SK-N-MC (cell line): ENCODE measurements at regions not wholly inside any gene's neighbourhood (a gene's known extent, or its start where the extent isn't known, plus 50 kb on each side); places are given as distances from the start of the nearest gene placed in this dataset.
"Not testable (repeated sequence)": the region's sequence is repeated elsewhere in the genome, so short reads cannot be mapped to it uniquely, and the experiment has no call there.

Source experiments
- DNase-seq: peaks from one replicate; pipeline ENCODE4 v3.0.0-alpha.2; 2011; ENCODE audit warnings: low read depth, low spot score
- H3K27ac ChIP-seq: fragments of 200-600 bp; sonication (generic); 2 replicates; pipeline ENCODE4 v1.5.1; 2016; ENCODE audit warnings: mixed run types
- H3K36me3 ChIP-seq: fragments of 200-600 bp; sonication (generic); 2 replicates; pipeline ENCODE4 v1.6.1; 2017; ENCODE audit warnings: antibody characterized with exemption, low read length, mixed read lengths; ENCODE audit not compliant: insufficient read depth
- H3K4me3 ChIP-seq: fragments of 200-600 bp; sonication (generic); 2 replicates; pipeline ENCODE4 v1.5.1; 2016
- H3K9ac ChIP-seq: fragments of 200-600 bp; sonication (generic); 2 replicates; pipeline ENCODE4 v1.8.0; 2017; ENCODE audit warnings: mixed run types, mixed read lengths; ENCODE audit not compliant: insufficient read length
- H3K9me3 ChIP-seq: fragments of 200-600 bp; sonication (generic); 2 replicates; pipeline ENCODE4 v1.6.1; 2017; ENCODE audit warnings: low read depth, mild to moderate bottlenecking, antibody characterized with exemption, low read length, moderate library complexity, mixed read lengths
- EZH2 ChIP-seq: fragments of 200-600 bp; sonication (generic); IDR thresholded peaks from one replicate; pipeline ENCODE4 v1.6.1; 2017; ENCODE audit warnings: antibody characterized with exemption
- FOXP2 ChIP-seq: optimal IDR thresholded peaks from 2 replicates; pipeline ENCODE3; 2011; ENCODE audit warnings: mild to moderate bottlenecking, moderate library complexity; ENCODE audit not compliant: insufficient read depth; ENCODE audit errors: extremely low read length, control extremely low read depth
- POLR2AphosphoS5 ChIP-seq: IDR thresholded peaks from 2 replicates; pipeline ENCODE4 v1.6.1; 2012; ENCODE audit warnings: mild to moderate bottlenecking, low read depth, low read length, borderline replicate concordance

DNA sequence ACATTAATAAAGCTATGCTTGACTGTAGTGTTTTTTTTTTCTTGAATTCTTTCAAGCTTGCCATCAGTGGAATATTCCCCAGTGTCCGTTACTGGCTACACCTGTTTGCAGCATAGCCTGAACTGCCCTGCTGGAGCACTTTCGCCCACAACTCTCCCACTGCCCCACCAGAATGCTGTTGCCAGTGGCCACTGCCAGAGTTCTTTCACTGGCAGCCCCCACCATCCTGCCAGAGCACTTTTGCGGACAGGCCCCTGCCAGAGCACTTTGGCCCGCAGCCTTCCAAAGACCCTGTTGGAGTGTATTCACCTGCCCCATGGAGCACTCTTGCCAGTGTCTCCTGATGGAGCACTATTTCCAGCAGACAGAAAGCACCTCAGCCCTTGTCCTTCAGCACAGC lies 452.3 kb upstream of the GRID2 start:
- H3K9me3 ChIP-seq: no peaks in the 10 kb centered on the region
- H3K4me3 ChIP-seq: no peak overlapping the region
- no peak overlapping the region for H3K9ac ChIP-seq
- H3K36me3 ChIP-seq: no peaks in the 10 kb centered on the region
- TF ChIP-seq FOXP2: no peak
- TF ChIP-seq EZH2: no peak
- no peak for TF ChIP-seq POLR2AphosphoS5
- no peak overlapping the region for H3K27ac ChIP-seq
- no peak for DNase-seq

DNA sequence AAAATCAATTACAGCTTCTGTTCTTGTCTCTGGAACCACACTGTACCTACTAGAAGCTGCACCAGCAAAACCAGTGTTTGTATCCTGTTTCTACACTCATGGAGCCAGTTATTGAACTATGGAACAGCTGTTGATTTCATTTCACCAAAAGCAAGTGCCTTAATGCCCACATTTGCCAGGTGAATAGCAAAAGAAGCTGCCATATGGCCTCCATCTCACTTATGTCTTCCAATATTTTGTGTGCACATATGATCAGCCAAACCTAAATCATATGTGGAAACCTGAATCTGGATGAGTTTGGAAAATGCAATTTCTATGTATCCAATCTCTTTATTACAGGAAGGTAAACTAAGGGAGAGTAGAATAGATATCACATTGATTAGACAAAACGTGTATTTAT lies 415.8 kb upstream of the GRID2 start:
- DNase-seq: no peak
- Histone ChIP-seq H3K9me3 (no peaks in the 10 kb centered on the region), H3K27ac (no peak overlapping the region), H3K4me3 (no peak overlapping the region), H3K9ac (no peak overlapping the region), H3K36me3 (no peaks in the 10 kb centered on the region)
- TF ChIP-seq EZH2 (no peak), FOXP2 (no peak)

DNA sequence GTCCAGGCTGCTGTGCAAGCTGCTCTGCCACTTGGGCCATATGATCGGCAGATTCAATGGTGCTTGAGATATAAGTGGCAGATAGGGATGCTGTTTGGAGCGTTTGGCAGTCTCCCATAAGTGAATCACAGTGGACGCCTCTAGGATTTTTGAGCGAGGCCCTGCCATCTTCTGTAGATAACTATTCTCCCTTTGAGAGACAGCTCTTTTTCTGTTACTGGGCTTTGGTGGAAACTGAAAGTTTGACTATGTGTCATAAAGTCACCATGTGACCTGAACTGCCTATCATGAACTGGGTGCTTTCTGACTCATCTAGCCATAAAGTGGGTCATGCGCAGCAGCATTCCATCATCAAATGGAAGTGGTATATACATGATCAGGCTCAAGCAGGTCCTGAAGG lies 412.5 kb upstream of the GRID2 start:
- H3K27ac ChIP-seq, DNase-seq, H3K9me3 ChIP-seq, H3K36me3 ChIP-seq, H3K9ac ChIP-seq, H3K4me3 ChIP-seq: not testable (repeated sequence)

DNA sequence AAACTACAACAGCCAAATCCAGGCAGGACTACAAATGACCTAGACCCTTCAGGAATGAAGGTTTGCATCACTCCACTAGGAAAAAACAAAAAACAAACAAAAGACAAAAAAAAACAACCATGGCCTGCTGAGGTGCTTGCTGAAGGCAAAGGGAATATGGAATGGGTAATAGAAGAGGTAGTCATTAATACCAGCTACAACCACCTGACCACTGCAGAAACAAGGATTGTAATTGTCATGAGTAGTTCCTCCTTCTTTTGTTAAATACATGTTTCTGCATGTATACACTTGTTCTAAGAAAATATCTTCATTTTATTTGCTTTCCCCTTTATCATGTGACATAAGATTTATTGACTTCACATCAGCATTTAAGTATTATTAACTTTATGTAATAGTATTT lies 409.8 kb upstream of the GRID2 start:
- H3K27ac ChIP-seq: no peak overlapping the region
- H3K9me3 ChIP-seq: no peaks in the 10 kb centered on the region
- no peak for DNase-seq
- no peak for TF ChIP-seq FOXP2
- TF ChIP-seq POLR2AphosphoS5: no peak
- no peak for TF ChIP-seq EZH2
- no peak overlapping the region for H3K9ac ChIP-seq
- H3K4me3 ChIP-seq: no peak overlapping the region
- no peaks in the 10 kb centered on the region for H3K36me3 ChIP-seq

DNA sequence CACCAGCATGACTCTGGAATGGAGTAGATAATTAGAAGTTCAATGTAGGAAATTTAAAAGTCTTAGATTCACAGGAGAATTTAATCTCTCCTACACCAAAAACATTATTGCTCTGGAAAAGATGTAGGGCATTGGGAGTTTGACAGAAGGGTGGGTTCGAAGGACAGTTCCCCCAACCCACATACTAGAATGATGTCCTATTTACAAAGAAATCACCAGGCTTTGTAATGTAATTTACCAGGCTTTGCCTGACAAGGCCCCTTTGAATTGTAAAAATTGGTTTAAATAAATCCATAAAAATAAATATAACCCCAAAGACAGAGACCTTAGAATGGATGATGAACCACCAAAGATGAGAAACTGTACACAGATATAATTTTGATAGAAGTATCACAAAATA lies 399.2 kb upstream of the GRID2 start:
- TF ChIP-seq POLR2AphosphoS5: no peak
- no peak for TF ChIP-seq EZH2
- no peak for TF ChIP-seq FOXP2

DNA sequence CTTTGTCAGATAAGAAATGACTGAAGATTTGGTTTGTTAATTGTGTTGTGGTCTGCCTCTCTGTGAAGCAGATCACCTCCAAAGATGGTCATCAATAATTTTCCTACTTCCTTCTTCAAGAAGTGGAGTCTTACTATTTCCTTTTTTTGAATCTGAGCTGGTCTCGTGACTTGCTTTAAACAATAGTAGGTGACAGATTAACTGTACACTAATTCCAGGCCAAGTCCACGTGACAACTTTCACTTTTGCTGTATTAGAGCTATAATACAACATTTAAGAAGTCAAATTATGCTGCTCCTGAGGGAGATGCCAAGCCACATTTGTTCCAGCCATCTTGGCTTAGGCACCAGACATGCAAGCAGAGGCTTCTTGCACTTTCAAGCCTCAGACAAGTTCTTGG lies 393.8 kb upstream of the GRID2 start:
- H3K9ac ChIP-seq: no peak overlapping the region
- no peak overlapping the region for H3K4me3 ChIP-seq
- no peak for DNase-seq
- H3K27ac ChIP-seq: no peak overlapping the region
- H3K9me3 ChIP-seq: no peaks in the 10 kb centered on the region
- no peaks in the 10 kb centered on the region for H3K36me3 ChIP-seq
- no peak for TF ChIP-seq EZH2
- TF ChIP-seq FOXP2: no peak
- no peak for TF ChIP-seq POLR2AphosphoS5

More for the DNA sequence above, 399.2 kb upstream of the GRID2 start:
- H3K9ac ChIP-seq: no peak overlapping the region
- H3K36me3 ChIP-seq: no peaks in the 10 kb centered on the region
- no peaks in the 10 kb centered on the region for H3K9me3 ChIP-seq
- no peak overlapping the region for H3K4me3 ChIP-seq
- H3K27ac ChIP-seq: no peak overlapping the region
- no peak for DNase-seq

GRCh38 chr4:91914176-91914804 lies 389.5 kb upstream of the GRID2 start:
- TF ChIP-seq POLR2AphosphoS5: no peak
- no peak for TF ChIP-seq EZH2
- TF ChIP-seq FOXP2: no peak
- DNase-seq: no peak
- no peak overlapping the region for H3K27ac ChIP-seq
- no peaks in the 10 kb centered on the region for H3K36me3 ChIP-seq
- H3K9me3 ChIP-seq: no peaks in the 10 kb centered on the region
- no peak overlapping the region for H3K9ac ChIP-seq
- no peak overlapping the region for H3K4me3 ChIP-seq

DNA sequence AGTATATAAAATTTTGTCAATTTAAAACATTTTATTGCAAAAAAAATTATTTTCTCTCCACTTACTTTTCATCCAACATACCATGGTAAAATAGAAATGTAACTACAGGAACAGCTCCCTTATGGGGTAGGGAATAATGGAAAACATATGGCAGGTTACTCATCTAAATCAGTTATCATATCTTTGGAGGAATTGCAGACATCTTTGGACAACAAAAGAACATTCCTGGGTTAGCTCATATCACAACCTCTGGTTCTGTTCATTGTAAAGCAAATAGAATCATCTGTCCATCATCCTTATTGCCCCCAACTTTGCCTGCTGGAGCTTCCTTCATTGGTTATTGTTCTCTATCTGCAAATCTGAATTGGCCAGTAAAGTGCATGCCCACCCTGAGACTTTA lies 387.5 kb upstream of the GRID2 start:
- TF ChIP-seq FOXP2 (no peak), EZH2 (no peak), POLR2AphosphoS5 (no peak)
- DNase-seq: no peak
- Histone ChIP-seq H3K4me3 (no peak overlapping the region), H3K36me3 (no peaks in the 10 kb centered on the region), H3K9me3 (no peaks in the 10 kb centered on the region), H3K27ac (no peak overlapping the region), H3K9ac (no peak overlapping the region)

DNA sequence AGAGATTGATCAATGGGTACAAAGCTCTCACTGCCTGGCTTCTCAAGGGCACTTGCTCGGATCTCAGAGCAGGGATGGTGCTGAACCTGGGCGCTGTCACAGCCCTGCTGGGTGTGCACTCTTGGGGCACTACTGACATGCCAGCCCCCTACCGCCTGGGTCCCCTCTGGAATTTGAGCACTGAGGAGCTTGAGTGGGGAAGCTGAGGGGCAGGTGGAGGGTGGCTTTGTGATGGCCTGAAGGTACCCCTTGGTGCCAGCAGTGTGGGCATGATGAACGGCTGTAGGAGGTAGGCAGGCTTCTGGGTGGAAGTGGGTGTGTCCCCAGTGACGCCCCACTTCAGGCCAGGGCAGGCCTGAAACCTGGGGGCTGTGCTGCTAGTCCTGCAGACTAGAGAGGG lies 379.1 kb upstream of the GRID2 start:
- H3K27ac ChIP-seq: no peak overlapping the region
- TF ChIP-seq FOXP2: no peak
- TF ChIP-seq EZH2: no peak
- no peak for TF ChIP-seq POLR2AphosphoS5
- H3K36me3 ChIP-seq: no peaks in the 10 kb centered on the region
- no peak overlapping the region for H3K9ac ChIP-seq
- H3K4me3 ChIP-seq: no peak overlapping the region
- no peak for DNase-seq
- H3K9me3 ChIP-seq: no peaks in the 10 kb centered on the region
